ENCODE measurements at regions not wholly inside any gene's neighbourhood (a gene's known extent, or its start where the extent isn't known, plus 50 kb on each side); places are given as distances from the start of the nearest gene placed in this dataset.

- TF ChIP-seq REST (IDR thresholded peaks at IDR 0.05; ENCODE audit: unreplicated experiment) (no peak), ZNF114 (CRISPR knock-in tag; IDR thresholded peaks at IDR 0.05) (no peak), NANOG (IDR thresholded peaks at IDR 0.05; ENCODE audit: borderline replicate concordance) (no peak), POLR2AphosphoS5 (IDR thresholded peaks at IDR 0.05; ENCODE audit: low read depth) (no peak), ETS1 (IDR thresholded peaks at IDR 0.05) (no peak), CREB1 (CRISPR knock-in tag; IDR thresholded peaks at IDR 0.05; ENCODE audit: low read depth) (no peak), EZH2 (IDR thresholded peaks at IDR 0.05; ENCODE audit: low read depth, unreplicated experiment) (no peak), ZNF331 (CRISPR knock-in tag; IDR thresholded peaks at IDR 0.05; ENCODE audit: low read depth) (no peak)
Observed at GRCh38 chr2:239714116-239714515, 311.0 kb downstream of the NDUFA10 start (continued).

GRCh38 chr2:239712755-239713154 is 311.9 kb upstream of the HDAC4 start:
- Histone ChIP-seq H3K4me3 (no peak overlapping the region), H3K27ac (ENCODE audit: low read depth) (no peak overlapping the region), H3K79me2 (replicated peaks; ENCODE audit: insufficient read depth) (no peaks in the 10 kb centered on the region), H3K4me1 (ENCODE audit: insufficient read depth) (no peaks in the 10 kb centered on the region), H3K36me3 (ENCODE audit: insufficient read depth) (no peaks in the 10 kb centered on the region), H3F3A (replicated peaks; ENCODE audit: low read depth) (no peaks in the 10 kb centered on the region), H3K9me2 (ENCODE audit: insufficient read depth) (peaks cover 3% of the 10 kb centered on the region; the same call in 1 of the 2 replicates), H2AFZ (no peak overlapping the region), H4K20me1 (replicated peaks; ENCODE audit: insufficient read depth) (no peaks in the 10 kb centered on the region), H3K27me3 (ENCODE audit: insufficient read depth) (no peaks in the 10 kb centered on the region), H3K4me2 (no peak overlapping the region)
- peaks cover 12% of the 10 kb centered on the region for H3K27me3 Mint-ChIP-seq (ENCODE audit: insufficient read depth, low read depth, poor library complexity)
- no peak for ATAC-seq
- no peak for DNase-seq (ENCODE audit: low spot score)
- H3K4me3 Mint-ChIP-seq, result no peak overlapping the region
- no peak overlapping the region for H3K27ac Mint-ChIP-seq
- peaks cover 26% of the 10 kb centered on the region for H3K9me3 Mint-ChIP-seq
- no peaks in the 10 kb centered on the region; the same call in 2 of the 3 replicates for H3K4me1 Mint-ChIP-seq
- H3K36me3 Mint-ChIP-seq (ENCODE audit: low read depth), result peaks cover 18% of the 10 kb centered on the region
- TF ChIP-seq EZH2phosphoT487 (IDR thresholded peaks at IDR 0.05; ENCODE audit: unreplicated experiment) (no peak), STAT1 (IDR thresholded peaks at IDR 0.05; ENCODE audit: unreplicated experiment) (no peak), REST (IDR thresholded peaks at IDR 0.05; ENCODE audit: unreplicated experiment) (no peak), NANOG (IDR thresholded peaks at IDR 0.05; ENCODE audit: borderline replicate concordance) (no peak), EZH2 (IDR thresholded peaks at IDR 0.05; ENCODE audit: low read depth, unreplicated experiment) (no peak), JUNB (IDR thresholded peaks at IDR 0.05; ENCODE audit: unreplicated experiment) (no peak)
